OCI-LY1 (cell line): ENCODE measurements at regions not wholly inside any gene's neighbourhood (a gene's known extent, or its start where the extent isn't known, plus 50 kb on each side); places are given as distances from the start of the nearest gene placed in this dataset.

Experiments used
- CTCF ChIP-seq: fragments of 200-600 bp; sonication (generic), shearing (Covaris generic); IDR thresholded peaks from 2 replicates; pipeline ENCODE4 v1.5.1; 2017; ENCODE audit warnings: mild to moderate bottlenecking, antibody characterized with exemption, low read length, moderate library complexity, mixed read lengths
- EZH2 ChIP-seq: fragments of 200-600 bp; sonication (generic), shearing (Covaris generic); IDR thresholded peaks from 2 replicates; pipeline ENCODE4 v1.8.0; 2017; ENCODE audit warnings: borderline replicate concordance, mixed run types, mild to moderate bottlenecking, antibody characterized with exemption, low read length, moderate library complexity, mixed read lengths

DNA sequence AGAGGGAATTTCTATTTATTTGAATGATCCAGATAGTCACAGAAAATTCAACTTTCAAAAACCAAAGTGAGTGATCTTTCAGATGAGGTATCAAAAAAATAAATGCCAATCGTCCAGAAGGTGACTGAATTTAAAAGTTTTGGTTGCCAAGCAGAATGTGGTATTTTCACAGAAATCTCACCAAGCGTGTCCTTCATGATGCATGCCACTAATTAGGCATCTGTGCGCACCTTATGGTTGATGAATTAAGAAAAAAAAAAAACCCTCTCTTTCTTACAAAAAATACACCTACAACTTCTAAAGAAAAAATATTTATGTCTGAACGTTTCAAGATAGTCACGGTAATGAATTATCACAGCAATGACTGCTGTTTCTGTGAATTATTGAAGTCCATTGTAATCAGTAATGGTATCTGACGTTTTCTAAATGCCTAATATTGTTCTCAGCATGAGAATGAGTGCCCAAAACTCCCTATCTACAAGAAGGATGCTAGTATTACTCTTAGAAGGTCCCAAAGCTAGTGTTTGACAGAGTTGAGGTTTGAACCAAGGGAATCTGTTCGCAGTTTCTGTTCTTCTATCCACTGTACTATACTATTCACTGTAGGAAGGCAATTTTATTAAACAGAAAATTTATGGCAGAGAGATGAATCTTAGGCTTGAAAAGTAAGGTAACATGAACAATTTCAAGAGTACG is 219.6 kb upstream of the NETO1 start:
- no peak for TF ChIP-seq CTCF
- TF ChIP-seq EZH2 = no peak
